Activated B cell treated with CpG ODN at 0.5 μM for 24 hours (primary cell): ENCODE measurements at regions not wholly inside any gene's neighbourhood (a gene's known extent, or its start where the extent isn't known, plus 50 kb on each side); places are given as distances from the start of the nearest gene placed in this dataset.

Source experiments
- ATAC-seq: fragments of 200-7000 bp; cut with Tn5 transposase; one replicate; pipeline ENCODE4 v1.10.0; 2021; ENCODE audit warnings: low read depth, mild to moderate bottlenecking, moderate library complexity
- CTCF ChIA-PET: fragments of 350-600 bp; sonication (Branson Sonifier 250); formaldehyde crosslinking; loops from one replicate; lab custom pipeline; 2021; ENCODE audit warnings: antibody characterized with exemption; lab: Charles Lee
- POLR2A ChIA-PET: fragments of 350-600 bp; sonication (Branson Sonifier 250); formaldehyde crosslinking; loops from one replicate; lab custom pipeline; 2021; ENCODE audit warnings: antibody characterized with exemption; lab: Charles Lee
- DNase-seq: peaks from one replicate; pipeline ENCODE4 v3.0.0; 2022
- H3K27ac Mint-ChIP-seq: one replicate; pipeline ENCODE4 v1.8.0; 2020; ENCODE audit warnings: mixed read lengths
- H3K27me3 Mint-ChIP-seq: one replicate; pipeline ENCODE4 v1.8.0; 2021; ENCODE audit warnings: mixed read lengths
- H3K36me3 Mint-ChIP-seq: one replicate; pipeline ENCODE4 v1.8.0; 2021; ENCODE audit warnings: low read depth, mixed read lengths
- H3K4me1 Mint-ChIP-seq: one replicate; pipeline ENCODE4 v1.8.0; 2021; ENCODE audit warnings: mixed read lengths
- H3K4me3 Mint-ChIP-seq: one replicate; pipeline ENCODE4 v1.8.0; 2020; ENCODE audit warnings: mild to moderate bottlenecking, mixed read lengths
- H3K9me3 Mint-ChIP-seq: one replicate; pipeline ENCODE4 v1.8.0; 2020; ENCODE audit warnings: mixed read lengths
- intact Hi-C: fragments of 100-400 bp; cut with micrococcal nuclease; formaldehyde crosslinking; loops from one replicate; pipeline ENCODE4 v1.15.1; 2024
- TF ChIP-seq, protein P1 (sequence below): fragments of 200-600 bp; IDR thresholded peaks from one replicate; pipeline ENCODE4 v1.8.0; 2022; ENCODE audit warnings: antibody characterized with exemption, mild to moderate bottlenecking

DNA sequence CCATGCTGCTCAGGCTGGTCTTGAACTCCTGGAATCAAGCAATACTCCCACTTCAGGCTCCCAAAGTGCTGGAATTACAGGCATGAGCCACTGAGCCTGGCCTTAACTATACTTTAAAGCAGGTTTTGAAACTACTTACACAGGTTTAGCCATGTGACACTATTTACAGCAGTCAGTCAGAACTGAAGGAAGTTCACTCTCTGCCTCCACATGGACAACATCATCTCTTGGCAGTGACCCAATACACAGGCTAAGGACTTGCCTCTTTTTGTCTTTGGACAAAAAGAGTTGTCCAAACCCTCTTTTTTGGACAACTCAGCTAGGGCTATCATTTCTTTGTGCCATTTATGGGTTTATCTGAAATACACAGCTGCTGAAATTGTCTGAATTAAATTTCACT lies 89.0 kb upstream of the CLDN10 start:
- H3K9me3 Mint-ChIP-seq, result peaks cover 10% of the 10 kb centered on the region
- CTCF ChIA-PET, result no interaction called here
- peaks cover 1% of the 10 kb centered on the region for H3K36me3 Mint-ChIP-seq
- peaks cover 4% of the 10 kb centered on the region for H3K27me3 Mint-ChIP-seq
- no peak overlapping the region for H3K4me3 Mint-ChIP-seq
- no peak for DNase-seq
- POLR2A ChIA-PET, result no interaction called here
- no peak for ATAC-seq
- H3K27ac Mint-ChIP-seq, result no peak overlapping the region
- no peaks in the 10 kb centered on the region for H3K4me1 Mint-ChIP-seq
- intact Hi-C loops, result no loop called here
- TF ChIP-seq, protein P1, sequence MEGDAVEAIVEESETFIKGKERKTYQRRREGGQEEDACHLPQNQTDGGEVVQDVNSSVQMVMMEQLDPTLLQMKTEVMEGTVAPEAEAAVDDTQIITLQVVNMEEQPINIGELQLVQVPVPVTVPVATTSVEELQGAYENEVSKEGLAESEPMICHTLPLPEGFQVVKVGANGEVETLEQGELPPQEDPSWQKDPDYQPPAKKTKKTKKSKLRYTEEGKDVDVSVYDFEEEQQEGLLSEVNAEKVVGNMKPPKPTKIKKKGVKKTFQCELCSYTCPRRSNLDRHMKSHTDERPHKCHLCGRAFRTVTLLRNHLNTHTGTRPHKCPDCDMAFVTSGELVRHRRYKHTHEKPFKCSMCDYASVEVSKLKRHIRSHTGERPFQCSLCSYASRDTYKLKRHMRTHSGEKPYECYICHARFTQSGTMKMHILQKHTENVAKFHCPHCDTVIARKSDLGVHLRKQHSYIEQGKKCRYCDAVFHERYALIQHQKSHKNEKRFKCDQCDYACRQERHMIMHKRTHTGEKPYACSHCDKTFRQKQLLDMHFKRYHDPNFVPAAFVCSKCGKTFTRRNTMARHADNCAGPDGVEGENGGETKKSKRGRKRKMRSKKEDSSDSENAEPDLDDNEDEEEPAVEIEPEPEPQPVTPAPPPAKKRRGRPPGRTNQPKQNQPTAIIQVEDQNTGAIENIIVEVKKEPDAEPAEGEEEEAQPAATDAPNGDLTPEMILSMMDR, result no peak

DNA sequence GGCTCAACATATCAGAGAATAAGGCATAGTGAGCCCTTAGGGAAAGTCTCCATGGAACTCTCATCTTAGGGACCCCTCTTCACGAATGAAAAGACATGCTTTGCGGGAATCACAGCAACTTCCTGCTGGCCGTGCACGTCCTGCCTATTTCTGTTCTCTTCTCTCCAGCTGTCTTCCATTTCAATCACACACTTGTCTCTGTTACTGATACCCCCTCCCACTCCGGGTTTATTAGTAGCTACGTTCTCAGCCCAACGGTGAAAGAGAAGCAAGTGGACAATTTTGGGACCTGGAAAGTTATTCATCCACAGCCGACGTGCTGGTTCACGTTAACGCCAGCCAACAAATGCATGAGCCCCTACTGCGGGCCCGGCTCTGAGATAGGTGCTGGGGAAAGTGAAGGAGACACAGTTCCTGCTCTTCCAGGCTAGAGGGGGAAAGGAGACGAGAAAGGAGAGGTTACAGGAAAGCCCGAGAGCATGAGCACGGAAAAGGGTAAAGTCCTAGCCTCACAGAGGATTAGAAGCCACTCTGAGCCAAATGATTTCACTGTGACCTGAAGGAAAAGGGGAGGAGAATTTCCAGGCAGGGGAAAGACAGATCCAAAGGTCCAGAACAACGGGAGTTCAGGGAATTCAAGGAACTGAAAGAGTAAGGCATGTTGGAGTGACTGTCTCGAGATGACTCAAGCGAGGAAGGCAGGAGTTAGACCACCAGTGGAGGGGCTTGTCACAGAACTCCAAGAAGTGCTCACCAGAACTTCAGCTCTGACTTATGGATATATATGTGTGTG lies 81.8 kb upstream of the CLDN10 start:
- Mint-ChIP-seq H3K4me3 (no peak overlapping the region), H3K27ac (no peak overlapping the region), H3K4me1 (no peaks in the 10 kb centered on the region), H3K27me3 (peaks cover 5% of the 10 kb centered on the region), H3K36me3 (no peaks in the 10 kb centered on the region), H3K9me3 (peaks cover 3% of the 10 kb centered on the region)
- intact Hi-C loops, result loop anchor here (10.0 kb wide), 1 partner anchor 1036 kb away; no protein-coding TSS in a partner anchor
- POLR2A ChIA-PET, result no interaction called here
- no peak for DNase-seq
- no peak for ATAC-seq
- CTCF ChIA-PET, result no interaction called here
- TF ChIP-seq, protein P1, result no peak

DNA sequence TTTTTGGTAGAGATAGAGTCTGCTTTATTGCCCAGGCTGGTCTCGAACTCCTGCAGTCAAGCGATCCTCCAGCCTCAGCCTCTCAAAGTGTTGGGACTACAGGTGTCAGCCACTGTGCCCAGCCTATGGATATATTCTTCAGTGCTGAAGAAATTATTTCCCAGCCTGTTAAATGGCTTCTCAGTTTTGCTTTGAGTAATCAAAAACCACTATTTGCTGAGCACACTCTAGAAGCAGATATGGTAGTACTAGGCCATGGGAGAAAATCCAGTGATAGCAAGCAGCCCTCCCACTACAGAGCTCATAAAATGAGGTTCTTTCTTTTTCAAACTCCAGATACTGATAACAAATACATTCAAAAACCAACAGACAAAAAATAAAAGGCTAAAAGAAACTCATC lies 80.6 kb upstream of the CLDN10 start:
- TF ChIP-seq, protein P1, result no peak
- POLR2A ChIA-PET, result no interaction called here
- Mint-ChIP-seq H3K27me3 (peaks cover 8% of the 10 kb centered on the region), H3K9me3 (peaks cover 3% of the 10 kb centered on the region), H3K27ac (no peak overlapping the region), H3K36me3 (no peaks in the 10 kb centered on the region), H3K4me1 (no peaks in the 10 kb centered on the region), H3K4me3 (no peak overlapping the region)
- CTCF ChIA-PET, result no interaction called here
- ATAC-seq, result no peak
- intact Hi-C loops, result loop anchor here (10.0 kb wide), 1 partner anchor 1037 kb away; no protein-coding TSS in a partner anchor
- no peak for DNase-seq

DNA sequence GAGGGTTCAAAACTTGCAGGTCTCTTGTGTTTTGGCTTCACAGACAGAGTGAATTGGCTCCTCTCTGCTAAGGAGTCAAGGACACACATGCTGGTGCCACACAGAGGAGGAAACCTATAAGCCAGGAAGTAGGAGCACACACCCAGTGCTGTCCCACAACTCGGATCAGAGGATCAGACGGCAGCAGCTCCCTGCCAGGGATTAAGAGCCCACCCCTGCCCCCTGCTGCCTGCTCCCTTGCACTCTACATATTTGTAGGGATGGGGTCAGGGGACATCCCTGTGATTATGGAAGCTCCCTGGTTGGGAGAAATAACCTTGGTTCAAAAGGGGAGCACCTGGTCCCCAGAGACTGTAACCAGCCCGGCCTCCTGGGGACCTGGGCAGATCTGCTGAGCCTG lies 77.5 kb upstream of the CLDN10 start:
- POLR2A ChIA-PET, result no interaction called here
- no peaks in the 10 kb centered on the region for H3K36me3 Mint-ChIP-seq
- CTCF ChIA-PET, result interaction anchor here (2.0 kb wide), 1 partner anchor 285 kb away, joined by 5 read pairs; no protein-coding TSS in a partner anchor
- peaks cover 6% of the 10 kb centered on the region for H3K27me3 Mint-ChIP-seq
- TF ChIP-seq, protein P1, result no peak
- no peak for ATAC-seq
- intact Hi-C loops, result loop anchor here (5.0 to 10.0 kb wide), 4 partner anchors 303 to 1040 kb away; no protein-coding TSS in a partner anchor
- no peak overlapping the region for H3K27ac Mint-ChIP-seq
- H3K9me3 Mint-ChIP-seq, result no peaks in the 10 kb centered on the region
- no peak overlapping the region for H3K4me3 Mint-ChIP-seq
- no peak for DNase-seq
- peaks cover 2% of the 10 kb centered on the region for H3K4me1 Mint-ChIP-seq

DNA sequence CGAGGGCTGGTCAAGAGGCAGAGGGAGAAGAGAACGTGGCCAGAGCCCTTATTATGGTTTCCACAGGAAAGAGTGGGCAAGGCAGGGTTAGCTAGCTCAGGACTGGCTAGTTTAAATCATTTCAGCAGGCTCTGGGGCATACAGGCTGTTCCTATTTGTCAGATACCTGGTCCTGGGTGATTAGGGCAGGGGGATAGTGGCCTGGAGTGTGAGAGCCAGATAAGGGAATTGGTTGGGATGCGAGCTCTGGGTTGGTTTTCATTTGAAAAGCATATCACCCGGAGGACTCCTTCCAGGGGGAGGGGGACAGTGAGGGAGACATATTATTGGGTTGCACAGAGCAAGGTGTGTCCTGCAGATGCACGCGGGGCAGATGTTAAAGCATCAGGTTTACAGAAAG lies 75.3 kb upstream of the CLDN10 start:
- H3K9me3 Mint-ChIP-seq, result no peaks in the 10 kb centered on the region
- POLR2A ChIA-PET, result no interaction called here
- intact Hi-C loops, result loop anchor here (5.0 to 10.0 kb wide), 4 partner anchors 305 to 1042 kb away; no protein-coding TSS in a partner anchor
- ATAC-seq (no peak), DNase-seq (no peak)
- TF ChIP-seq, protein P1, result no peak
- peaks cover 5% of the 10 kb centered on the region for H3K4me1 Mint-ChIP-seq
- H3K4me3 Mint-ChIP-seq, result no peak overlapping the region
- H3K27ac Mint-ChIP-seq, result no peak overlapping the region
- no peaks in the 10 kb centered on the region for H3K36me3 Mint-ChIP-seq
- H3K27me3 Mint-ChIP-seq, result peaks cover 6% of the 10 kb centered on the region
- CTCF ChIA-PET, result interaction anchor here (2.1 to 3.0 kb wide), 2 partner anchors 285 to 288 kb away, joined by 6 to 16 read pairs; no protein-coding TSS in a partner anchor
